ENCODE measurements at regions not wholly inside any gene's neighbourhood (a gene's known extent, or its start where the extent isn't known, plus 50 kb on each side); places are given as distances from the start of the nearest gene placed in this dataset.

DNA sequence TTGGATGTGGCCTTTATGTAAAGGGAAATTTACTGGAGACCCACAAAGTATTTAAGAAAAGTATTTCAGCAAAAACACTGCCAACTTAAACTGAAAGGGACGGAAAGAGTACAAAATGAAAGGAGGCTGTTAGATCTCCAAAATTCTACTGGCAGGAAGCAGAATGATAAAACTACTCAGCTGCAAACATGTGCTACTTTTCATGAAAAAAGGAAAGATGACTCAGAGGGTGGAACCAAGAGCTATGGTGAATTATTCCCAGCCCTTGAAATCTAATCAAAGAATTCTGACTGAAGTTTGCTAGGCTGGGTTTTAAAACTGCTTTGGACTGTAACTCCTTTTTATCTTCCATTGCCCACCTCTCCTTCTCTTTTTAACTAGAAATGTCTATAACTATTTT lies 58.6 kb upstream of the ZBED3 start:
- H4K20me1 ChIP-seq (ENCODE audit: low read depth): no peaks in the 10 kb centered on the region
- Mint-ChIP-seq H3K4me1 (no peaks in the 10 kb centered on the region), H3K27me3 (ENCODE audit: insufficient read depth, low read depth) (peaks cover 3% of the 10 kb centered on the region), H3K9me3 (peaks cover 10% of the 10 kb centered on the region), H3K36me3 (peaks cover 22% of the 10 kb centered on the region), H3K4me3 (no peak overlapping the region), H3K27ac (no peak overlapping the region)
- H3K4me3 ChIP-seq: no peak overlapping the region
- H3K4me2 ChIP-seq: no peak overlapping the region
- H3K79me2 ChIP-seq (ENCODE audit: low read depth): no peaks in the 10 kb centered on the region
- H3K9ac ChIP-seq: no peak overlapping the region
- DNase-seq (ENCODE audit: low spot score): no peak
- H3K4me1 ChIP-seq: peaks cover 1% of the 10 kb centered on the region
- TF ChIP-seq EZH2phosphoT487 (IDR thresholded peaks at IDR 0.05) (no peak), EZH2 (IDR thresholded peaks at IDR 0.05) (no peak)
- TF ChIP-seq, protein P1, sequence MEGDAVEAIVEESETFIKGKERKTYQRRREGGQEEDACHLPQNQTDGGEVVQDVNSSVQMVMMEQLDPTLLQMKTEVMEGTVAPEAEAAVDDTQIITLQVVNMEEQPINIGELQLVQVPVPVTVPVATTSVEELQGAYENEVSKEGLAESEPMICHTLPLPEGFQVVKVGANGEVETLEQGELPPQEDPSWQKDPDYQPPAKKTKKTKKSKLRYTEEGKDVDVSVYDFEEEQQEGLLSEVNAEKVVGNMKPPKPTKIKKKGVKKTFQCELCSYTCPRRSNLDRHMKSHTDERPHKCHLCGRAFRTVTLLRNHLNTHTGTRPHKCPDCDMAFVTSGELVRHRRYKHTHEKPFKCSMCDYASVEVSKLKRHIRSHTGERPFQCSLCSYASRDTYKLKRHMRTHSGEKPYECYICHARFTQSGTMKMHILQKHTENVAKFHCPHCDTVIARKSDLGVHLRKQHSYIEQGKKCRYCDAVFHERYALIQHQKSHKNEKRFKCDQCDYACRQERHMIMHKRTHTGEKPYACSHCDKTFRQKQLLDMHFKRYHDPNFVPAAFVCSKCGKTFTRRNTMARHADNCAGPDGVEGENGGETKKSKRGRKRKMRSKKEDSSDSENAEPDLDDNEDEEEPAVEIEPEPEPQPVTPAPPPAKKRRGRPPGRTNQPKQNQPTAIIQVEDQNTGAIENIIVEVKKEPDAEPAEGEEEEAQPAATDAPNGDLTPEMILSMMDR (IDR thresholded peaks at IDR 0.05): no peak
- no peaks in the 10 kb centered on the region for H3K27me3 ChIP-seq
- H2AFZ ChIP-seq (replicated peaks): no peak overlapping the region
- H3K27ac ChIP-seq: no peak overlapping the region
- no peaks in the 10 kb centered on the region for H3K36me3 ChIP-seq
- H3K9me3 ChIP-seq (ENCODE audit: low read depth): no peaks in the 10 kb centered on the region
- peaks cover 20% of the 10 kb centered on the region for H3F3A ChIP-seq (ENCODE audit: low read depth)

DNA sequence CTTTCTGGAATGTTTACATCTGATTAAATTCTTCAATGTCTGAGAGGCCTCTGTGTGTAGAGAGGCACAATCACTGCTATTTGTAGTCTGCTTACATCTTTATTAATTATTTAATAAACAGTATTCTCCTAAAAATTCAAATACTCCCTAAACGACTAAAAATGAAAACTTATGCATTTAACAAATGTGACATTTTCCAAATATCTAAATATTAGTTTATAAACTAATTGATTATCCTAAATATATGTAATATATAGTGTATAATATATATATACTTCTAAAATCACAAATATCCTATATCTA lies 57.7 kb upstream of the ZBED3 start:
- DNase-seq (ENCODE audit: low spot score): no peak
- Histone ChIP-seq H3K4me1 (peaks cover 10% of the 10 kb centered on the region), H3F3A (ENCODE audit: low read depth) (peaks cover 20% of the 10 kb centered on the region), H3K4me3 (no peak overlapping the region), H3K27me3 (no peaks in the 10 kb centered on the region), H3K4me2 (no peak overlapping the region), H3K79me2 (ENCODE audit: low read depth) (no peaks in the 10 kb centered on the region), H3K36me3 (no peaks in the 10 kb centered on the region), H4K20me1 (ENCODE audit: low read depth) (no peaks in the 10 kb centered on the region), H3K27ac (no peak overlapping the region), H3K9ac (no peak overlapping the region), H2AFZ (replicated peaks) (no peak overlapping the region), H3K9me3 (ENCODE audit: low read depth) (no peaks in the 10 kb centered on the region)
- Mint-ChIP-seq H3K27ac (no peak overlapping the region), H3K4me3 (no peak overlapping the region), H3K27me3 (ENCODE audit: insufficient read depth, low read depth) (peaks cover 3% of the 10 kb centered on the region), H3K9me3 (peaks cover 10% of the 10 kb centered on the region), H3K4me1 (peaks cover 2% of the 10 kb centered on the region), H3K36me3 (peaks cover 22% of the 10 kb centered on the region)
- TF ChIP-seq, protein P1 (IDR thresholded peaks at IDR 0.05): no peak
- TF ChIP-seq EZH2 (IDR thresholded peaks at IDR 0.05) (no peak), EZH2phosphoT487 (IDR thresholded peaks at IDR 0.05) (no peak)

DNA sequence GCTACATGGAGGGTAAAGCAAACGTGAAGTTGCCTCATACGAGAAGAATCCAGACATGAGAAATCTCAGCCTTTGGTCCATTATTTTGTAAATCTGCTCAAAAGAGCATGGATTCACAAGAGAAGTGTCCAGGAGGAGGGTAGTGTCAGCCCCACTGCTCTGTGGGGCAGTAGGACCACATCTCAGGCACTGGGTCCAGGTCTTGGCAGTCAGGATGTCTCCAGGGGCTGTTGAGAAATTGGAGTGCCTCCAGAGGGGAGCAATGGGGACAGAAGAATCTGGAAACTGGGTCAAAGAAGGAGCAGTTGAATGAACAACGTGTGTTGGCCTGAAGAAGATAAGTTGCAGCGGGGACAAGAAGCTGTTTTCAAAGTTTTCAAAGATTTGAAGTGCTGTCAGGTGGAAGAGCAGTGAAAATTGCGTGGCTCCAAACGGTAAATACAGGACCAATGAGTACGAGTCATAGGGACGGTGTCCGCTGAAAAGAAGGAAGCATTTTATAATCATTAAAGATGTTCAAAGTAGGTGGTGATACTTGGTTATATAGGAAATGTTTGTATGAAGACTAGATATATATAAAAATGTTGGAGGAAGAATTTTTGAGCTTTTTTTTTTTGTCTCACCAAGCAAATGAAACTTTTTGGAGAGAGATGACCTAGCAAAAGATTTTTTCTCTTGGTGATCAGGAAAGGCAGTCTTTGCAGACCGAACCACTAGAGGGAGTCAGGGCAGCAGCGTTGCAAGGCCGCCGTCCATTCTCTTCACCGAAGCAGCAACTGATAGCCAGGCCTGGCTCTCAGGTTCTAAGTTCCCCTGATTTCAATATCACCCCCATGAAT lies 57.1 kb upstream of the ZBED3 start:
- no peak overlapping the region for H3K27ac Mint-ChIP-seq
- no peak overlapping the region for H3K4me3 ChIP-seq
- H3K9me3 Mint-ChIP-seq: peaks cover 10% of the 10 kb centered on the region
- peak; percentile 82 for DNase-seq (ENCODE audit: low spot score)
- H3K4me3 Mint-ChIP-seq: no peak overlapping the region
- H3F3A ChIP-seq (ENCODE audit: low read depth): peaks cover 20% of the 10 kb centered on the region
- no peaks in the 10 kb centered on the region for H3K79me2 ChIP-seq (ENCODE audit: low read depth)
- H3K27ac ChIP-seq: no peak overlapping the region
- H3K9me3 ChIP-seq (ENCODE audit: low read depth): no peaks in the 10 kb centered on the region
- peaks cover 3% of the 10 kb centered on the region for H3K27me3 Mint-ChIP-seq (ENCODE audit: insufficient read depth, low read depth)
- peaks cover 22% of the 10 kb centered on the region for H3K36me3 Mint-ChIP-seq
- no peak for TF ChIP-seq EZH2phosphoT487 (IDR thresholded peaks at IDR 0.05)
- no peak for TF ChIP-seq EZH2 (IDR thresholded peaks at IDR 0.05)
- TF ChIP-seq, protein P1 (IDR thresholded peaks at IDR 0.05): peak; percentile 88
- H3K27me3 ChIP-seq: no peaks in the 10 kb centered on the region
- H2AFZ ChIP-seq (replicated peaks): no peak overlapping the region
- peaks cover 14% of the 10 kb centered on the region for H3K4me1 ChIP-seq
- H4K20me1 ChIP-seq (ENCODE audit: low read depth): no peaks in the 10 kb centered on the region
- no peak overlapping the region for H3K9ac ChIP-seq
- H3K4me2 ChIP-seq: no peak overlapping the region
- H3K4me1 Mint-ChIP-seq: peaks cover 6% of the 10 kb centered on the region
- H3K36me3 ChIP-seq: no peaks in the 10 kb centered on the region
